ENCODE measurements at regions not wholly inside any gene's neighbourhood (a gene's known extent, or its start where the extent isn't known, plus 50 kb on each side); places are given as distances from the start of the nearest gene placed in this dataset.

DNA sequence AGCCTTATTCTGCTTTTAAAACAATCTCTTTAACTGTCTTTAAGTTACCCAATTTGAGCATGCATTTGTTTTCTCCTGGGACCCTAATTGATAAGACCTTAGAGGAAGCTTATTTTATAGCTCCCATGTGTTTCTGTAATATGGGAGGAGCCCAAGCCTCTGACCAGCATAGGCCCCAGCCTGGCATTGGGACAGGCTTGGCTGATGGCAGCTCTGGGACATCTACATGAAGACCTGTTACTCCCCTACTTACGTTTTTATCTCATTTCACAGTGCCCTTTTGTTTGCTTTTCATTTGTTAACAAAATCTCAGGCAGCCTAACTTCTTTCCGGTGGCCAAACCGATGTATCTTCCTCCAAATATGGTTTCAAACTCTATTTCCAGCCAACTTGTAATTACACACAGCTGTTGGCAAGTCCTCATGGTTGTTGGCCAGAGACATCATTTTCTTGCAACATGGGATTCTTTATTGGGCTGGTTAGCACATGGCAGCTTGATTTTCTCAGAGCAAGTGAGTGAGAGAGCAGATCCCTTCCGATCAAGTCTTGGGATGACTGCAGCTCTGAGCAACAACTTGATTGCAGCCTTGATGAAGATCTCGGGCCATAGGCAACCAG, 1117.5 kb downstream of the AACS start:
- no peak overlapping the region for H3K4me3 ChIP-seq
- WGBS, result 53% methylated on average over 5 of the region's 5 CpGs
- no peak for DNase-seq (ENCODE audit: extremely low spot score)
- H3K27me3 ChIP-seq, result peaks cover 0 to 4% (median 0%) of the 10 kb centered on the region in 4 donors
- H3K9me3 ChIP-seq, result no peaks in the 10 kb centered on the region
- H3K27ac ChIP-seq (replicated peaks in 1 of 4), result no peak overlapping the region
- H3K4me1 ChIP-seq, result no peaks in the 10 kb centered on the region
- H3K36me3 ChIP-seq, result no peaks in the 10 kb centered on the region
- TF ChIP-seq, protein P1, sequence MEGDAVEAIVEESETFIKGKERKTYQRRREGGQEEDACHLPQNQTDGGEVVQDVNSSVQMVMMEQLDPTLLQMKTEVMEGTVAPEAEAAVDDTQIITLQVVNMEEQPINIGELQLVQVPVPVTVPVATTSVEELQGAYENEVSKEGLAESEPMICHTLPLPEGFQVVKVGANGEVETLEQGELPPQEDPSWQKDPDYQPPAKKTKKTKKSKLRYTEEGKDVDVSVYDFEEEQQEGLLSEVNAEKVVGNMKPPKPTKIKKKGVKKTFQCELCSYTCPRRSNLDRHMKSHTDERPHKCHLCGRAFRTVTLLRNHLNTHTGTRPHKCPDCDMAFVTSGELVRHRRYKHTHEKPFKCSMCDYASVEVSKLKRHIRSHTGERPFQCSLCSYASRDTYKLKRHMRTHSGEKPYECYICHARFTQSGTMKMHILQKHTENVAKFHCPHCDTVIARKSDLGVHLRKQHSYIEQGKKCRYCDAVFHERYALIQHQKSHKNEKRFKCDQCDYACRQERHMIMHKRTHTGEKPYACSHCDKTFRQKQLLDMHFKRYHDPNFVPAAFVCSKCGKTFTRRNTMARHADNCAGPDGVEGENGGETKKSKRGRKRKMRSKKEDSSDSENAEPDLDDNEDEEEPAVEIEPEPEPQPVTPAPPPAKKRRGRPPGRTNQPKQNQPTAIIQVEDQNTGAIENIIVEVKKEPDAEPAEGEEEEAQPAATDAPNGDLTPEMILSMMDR (IDR thresholded peaks at IDR 0.05), result no peak
- no peak for TF ChIP-seq POLR2A (IDR thresholded peaks at IDR 0.05; ENCODE audit: low read depth)
- TF ChIP-seq EP300 (IDR thresholded peaks at IDR 0.05), result no peak
- TF ChIP-seq POLR2AphosphoS5 (IDR thresholded peaks at IDR 0.05), result no peak
- intact Hi-C loops (cut with DNase I), result no loop called here

DNA sequence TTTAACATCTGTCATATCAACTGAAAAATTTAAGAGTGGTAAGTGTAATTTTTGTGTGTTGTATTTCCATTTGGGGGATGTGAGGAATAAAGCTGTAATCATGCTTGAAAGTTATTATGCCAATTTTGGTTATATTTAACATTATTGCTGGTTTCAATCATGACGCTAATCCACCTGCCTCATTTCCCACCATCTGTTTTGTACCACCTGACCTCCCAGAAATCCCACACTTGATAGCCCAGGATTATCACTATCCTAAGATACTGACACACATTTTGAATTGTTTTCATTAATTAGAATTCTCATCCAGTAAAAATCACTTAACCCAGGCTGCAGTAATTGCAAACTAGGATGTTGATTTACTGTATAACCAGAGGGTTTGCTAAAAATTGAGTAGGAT, 1119.8 kb downstream of the AACS start:
- DNase-seq (ENCODE audit: extremely low spot score), result no peak
- Histone ChIP-seq H3K27me3 (peaks cover 0 to 18% (median 2%) of the 10 kb centered on the region in 4 donors), H3K9me3 (no peaks in the 10 kb centered on the region), H3K4me1 (no peaks in the 10 kb centered on the region), H3K27ac (replicated peaks in 1 of 4) (no peak overlapping the region), H3K4me3 (no peak overlapping the region), H3K36me3 (no peaks in the 10 kb centered on the region)
- WGBS, result 100% methylated on average over 1 of the region's 1 CpG
- TF ChIP-seq POLR2AphosphoS5 (IDR thresholded peaks at IDR 0.05), result no peak
- TF ChIP-seq, protein P1 (IDR thresholded peaks at IDR 0.05), result no peak
- TF ChIP-seq POLR2A (IDR thresholded peaks at IDR 0.05; ENCODE audit: low read depth), result no peak
- no peak for TF ChIP-seq EP300 (IDR thresholded peaks at IDR 0.05)
- intact Hi-C loops (cut with DNase I), result no loop called here

DNA sequence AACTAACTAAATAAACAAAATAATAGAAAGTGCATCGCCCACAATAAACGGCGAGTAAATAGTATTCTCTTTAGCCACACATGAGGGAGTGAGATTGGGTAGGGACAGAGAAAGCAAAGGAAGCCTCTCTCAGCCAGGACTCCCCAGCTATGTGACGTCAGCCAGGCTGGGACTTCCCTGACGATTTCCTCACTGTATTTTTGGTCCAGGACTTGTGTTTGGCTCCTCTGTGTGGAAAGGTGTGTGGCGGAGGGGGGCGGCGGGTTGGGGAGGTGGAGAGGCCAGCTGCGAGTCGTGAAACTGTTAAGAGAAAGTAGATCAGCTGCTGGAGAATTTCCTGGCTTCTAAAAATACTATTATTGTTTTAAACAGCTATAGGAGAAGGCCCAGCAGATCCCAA, 1124.6 kb downstream of the AACS start:
- DNase-seq (ENCODE audit: extremely low spot score), result no peak
- intact Hi-C loops (cut with DNase I), result no loop called here
- 56% methylated on average over 10 of the region's 10 CpGs for WGBS
- Histone ChIP-seq H3K27me3 (peaks cover 0 to 48% (median 11%) of the 10 kb centered on the region in 4 donors), H3K36me3 (no peaks in the 10 kb centered on the region), H3K4me3 (no peak overlapping the region), H3K27ac (replicated peaks in 1 of 4) (no peak overlapping the region), H3K9me3 (no peaks in the 10 kb centered on the region), H3K4me1 (peaks cover 0 to 8% (median 5%) of the 10 kb centered on the region in 4 donors)
- TF ChIP-seq, protein P1 (IDR thresholded peaks at IDR 0.05), result no peak
- TF ChIP-seq EP300 (IDR thresholded peaks at IDR 0.05), result no peak
- no peak for TF ChIP-seq POLR2AphosphoS5 (IDR thresholded peaks at IDR 0.05)
- TF ChIP-seq POLR2A (IDR thresholded peaks at IDR 0.05; ENCODE audit: low read depth), result no peak

GRCh38 chr12:126191031-126191891, 1126.0 kb downstream of the AACS start:
- peaks cover 0 to 8% (median 5%) of the 10 kb centered on the region in 4 donors for H3K4me1 ChIP-seq
- no peak overlapping the region for H3K27ac ChIP-seq (replicated peaks in 1 of 4)
- no peak for TF ChIP-seq EP300 (IDR thresholded peaks at IDR 0.05)
- 12% methylated on average over 43 of the region's 62 CpGs for WGBS
- peaks cover 0 to 48% (median 11%) of the 10 kb centered on the region in 4 donors for H3K27me3 ChIP-seq
- H3K9me3 ChIP-seq, result no peaks in the 10 kb centered on the region
- H3K4me3 ChIP-seq, result peak overlapping the region; percentile 21 to 43 (median 32)
- H3K36me3 ChIP-seq, result no peaks in the 10 kb centered on the region
- intact Hi-C loops (cut with DNase I), result no loop called here
- DNase-seq (ENCODE audit: extremely low spot score), result no peak

DNA sequence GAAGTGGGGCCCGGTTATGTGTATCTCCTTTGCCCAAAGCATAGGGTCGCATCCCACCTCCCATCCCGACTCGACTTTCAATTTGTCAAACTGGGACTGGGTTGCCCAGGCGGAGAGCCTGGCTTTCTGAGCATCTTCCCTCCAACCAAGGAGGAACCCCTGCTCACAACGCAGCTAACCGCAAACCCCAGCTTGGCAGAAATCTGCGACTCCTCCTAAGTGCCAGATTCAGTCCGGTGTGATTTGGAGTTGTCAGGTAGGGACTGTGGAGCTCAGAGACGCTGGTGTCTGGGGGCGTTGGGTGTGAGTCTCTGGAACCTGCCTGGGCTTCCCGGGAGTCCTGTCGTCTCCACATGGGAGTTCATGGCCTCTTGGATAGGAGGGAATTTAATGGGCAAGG, 1126.7 kb downstream of the AACS start:
- Histone ChIP-seq H3K9me3 (no peaks in the 10 kb centered on the region), H3K27me3 (peaks cover 0 to 48% (median 11%) of the 10 kb centered on the region in 4 donors), H3K27ac (replicated peaks in 1 of 4) (no peak overlapping the region), H3K4me1 (peaks cover 0 to 8% (median 5%) of the 10 kb centered on the region in 4 donors), H3K4me3 (no peak overlapping the region), H3K36me3 (no peaks in the 10 kb centered on the region)
- 83% methylated on average over 10 of the region's 13 CpGs for WGBS
- DNase-seq (ENCODE audit: extremely low spot score), result no peak
- no peak for TF ChIP-seq POLR2AphosphoS5 (IDR thresholded peaks at IDR 0.05)
- no peak for TF ChIP-seq POLR2A (IDR thresholded peaks at IDR 0.05; ENCODE audit: low read depth)
- TF ChIP-seq, protein P1 (IDR thresholded peaks at IDR 0.05), result no peak
- no peak for TF ChIP-seq EP300 (IDR thresholded peaks at IDR 0.05)
- intact Hi-C loops (cut with DNase I), result no loop called here
